ENCODE measurements at regions not wholly inside any gene's neighbourhood (a gene's known extent, or its start where the extent isn't known, plus 50 kb on each side); places are given as distances from the start of the nearest gene placed in this dataset.

- DNase-seq: peak; percentile 78
These were observed 78.6 kb downstream of the ARF6 start for GRCh38 chr14:49971156-49972130.

GRCh38 chr14:49972131-49972671 is 79.3 kb downstream of the ARF6 start:
- peak; percentile 9 for DNase-seq

- DNase-seq: no peak
These were observed 79.9 kb downstream of the ARF6 start for GRCh38 chr14:49972823-49973222.

GRCh38 chr14:49975276-49975675 is 82.4 kb downstream of the ARF6 start:
- DNase-seq: no peak

- DNase-seq: no peak
These were observed 82.9 kb downstream of the ARF6 start for GRCh38 chr14:49975799-49976198.

GRCh38 chr14:49977126-49977841 is 84.4 kb downstream of the ARF6 start:
- peak; percentile 73 for DNase-seq

- DNase-seq: no peak
These were observed 87.1 kb downstream of the ARF6 start for GRCh38 chr14:49980027-49980426.

- no peak for DNase-seq
These were observed 89.2 kb downstream of the ARF6 start for GRCh38 chr14:49982082-49982481.

GRCh38 chr14:49982501-49982951 is 89.6 kb downstream of the ARF6 start:
- peak; percentile 38 for DNase-seq

- DNase-seq: no peak
These were observed 91.5 kb downstream of the ARF6 start for GRCh38 chr14:49984424-49984823.

GRCh38 chr14:49986343-49987014 is 93.6 kb downstream of the ARF6 start:
- DNase-seq: no peak

GRCh38 chr14:49988080-49988990 is 95.5 kb downstream of the ARF6 start:
- DNase-seq: no peak

GRCh38 chr14:49989966-49990365 is 97.1 kb downstream of the ARF6 start:
- peak; percentile 57 for DNase-seq

- DNase-seq: no peak
These were observed 98.6 kb downstream of the ARF6 start for GRCh38 chr14:49991491-49991890.

- no peak for DNase-seq
These were observed 99.2 kb downstream of the ARF6 start for GRCh38 chr14:49992036-49992435.

- DNase-seq: no peak
These were observed 99.6 kb downstream of the ARF6 start for GRCh38 chr14:49992448-49992847.

GRCh38 chr14:49992901-49993339 is 100.0 kb downstream of the ARF6 start:
- DNase-seq: no peak

- DNase-seq: no peak
These were observed 100.7 kb downstream of the ARF6 start for GRCh38 chr14:49993565-49993964.

- DNase-seq: no peak
These were observed 102.2 kb downstream of the ARF6 start for GRCh38 chr14:49994951-49995561.

GRCh38 chr14:49997991-49998390 is 105.1 kb downstream of the ARF6 start:
- no peak for DNase-seq

- peak; percentile 86 for DNase-seq
These were observed 106.4 kb downstream of the ARF6 start for GRCh38 chr14:49999146-49999761.
